22Rv1 (cell line): ENCODE measurements at regions not wholly inside any gene's neighbourhood (a gene's known extent, or its start where the extent isn't known, plus 50 kb on each side); places are given as distances from the start of the nearest gene placed in this dataset.

ENCODE experiments used
- H3K27ac ChIP-seq: fragments of 450-650 bp; 2 replicates; pipeline ENCODE4 v1.5.1; 2017
- CTCF ChIP-seq: fragments of 450-650 bp; IDR thresholded peaks from 2 replicates; pipeline ENCODE4 v1.5.1; 2017; ENCODE audit warnings: mild to moderate bottlenecking
- ZFX ChIP-seq: fragments of 450-650 bp; IDR thresholded peaks from 2 replicates; pipeline ENCODE4 v1.6.1; 2017; ENCODE audit warnings: antibody characterized with exemption, borderline replicate concordance

GRCh38 chr17:72433797-72434196, 313.0 kb downstream of the SOX9 start:
- H3K27ac ChIP-seq: no peak overlapping the region
- TF ChIP-seq ZFX: no peak
- TF ChIP-seq CTCF: no peak

- peak overlapping the region; percentile 21; the same call in 1 of the 2 replicates for H3K27ac ChIP-seq
- TF ChIP-seq CTCF (no peak), ZFX (no peak)
These were observed 313.8 kb downstream of the SOX9 start for GRCh38 chr17:72434581-72434980.

- TF ChIP-seq ZFX: no peak
- no peak for TF ChIP-seq CTCF
- H3K27ac ChIP-seq: peak overlapping the region; percentile 21; the same call in 1 of the 2 replicates
These were observed 314.3 kb downstream of the SOX9 start for GRCh38 chr17:72434991-72435618.

GRCh38 chr17:72438783-72439182, 318.0 kb downstream of the SOX9 start:
- no peak overlapping the region for H3K27ac ChIP-seq
- TF ChIP-seq ZFX (no peak), CTCF (no peak)

- no peak overlapping the region for H3K27ac ChIP-seq
- no peak for TF ChIP-seq ZFX
- TF ChIP-seq CTCF: no peak
These were observed 319.2 kb downstream of the SOX9 start for GRCh38 chr17:72439893-72440502.

- TF ChIP-seq CTCF: no peak
- TF ChIP-seq ZFX: no peak
- H3K27ac ChIP-seq: no peak overlapping the region
These were observed 320.1 kb downstream of the SOX9 start for GRCh38 chr17:72440961-72441360.

GRCh38 chr17:72441909-72442308, 321.1 kb downstream of the SOX9 start:
- H3K27ac ChIP-seq: no peak overlapping the region
- TF ChIP-seq ZFX (no peak), CTCF (no peak)
